SU-DHL-6 (cell line): ENCODE measurements at regions not wholly inside any gene's neighbourhood (a gene's known extent, or its start where the extent isn't known, plus 50 kb on each side); places are given as distances from the start of the nearest gene placed in this dataset.
"Not testable (repeated sequence)": the region's sequence is repeated elsewhere in the genome, so short reads cannot be mapped to it uniquely, and the experiment has no call there.

ENCODE experiments used
- H2AFZ ChIP-seq: fragments of 200-600 bp; sonication (generic); 2 replicates; pipeline ENCODE4 v1.6.1; 2014; ENCODE audit warnings: low read depth, mild to moderate bottlenecking, moderate library complexity, mixed read lengths, antibody characterized with exemption, low read length; ENCODE audit not compliant: severe bottlenecking
- H3F3A ChIP-seq: fragments of 200-600 bp; shearing (Covaris generic); 2 replicates; pipeline ENCODE4 v1.6.0; 2016; ENCODE audit warnings: antibody characterized with exemption, mild to moderate bottlenecking; ENCODE audit not compliant: insufficient read depth
- H3K27ac ChIP-seq: fragments of 200-600 bp; sonication (generic); 2 replicates; pipeline ENCODE4 v1.5.1; 2016; ENCODE audit warnings: low read depth, mild to moderate bottlenecking, low read length, moderate library complexity, mixed read lengths
- H3K27me3 ChIP-seq: fragments of 200-600 bp; sonication (generic), shearing (Covaris generic); 2 replicates; pipeline ENCODE4 v1.6.0; 2014; ENCODE audit warnings: mild to moderate bottlenecking, low read length
- H3K36me3 ChIP-seq: fragments of 200-600 bp; sonication (generic); 2 replicates; pipeline ENCODE4 v1.6.1; 2014; ENCODE audit warnings: mild to moderate bottlenecking, low read length, mixed read lengths
- H3K4me2 ChIP-seq: fragments of 300-600, 200-600 bp; shearing (Covaris generic), sonication (generic); 2 replicates; pipeline ENCODE4 v1.6.0; 2014; ENCODE audit warnings: low read length, low read depth, mild to moderate bottlenecking; ENCODE audit not compliant: poor library complexity, severe bottlenecking
- H3K4me3 ChIP-seq: fragments of 200-600 bp; sonication (generic); 2 replicates; pipeline ENCODE4 v1.5.1; 2014; ENCODE audit warnings: antibody characterized with exemption, low read length, mild to moderate bottlenecking, mixed read lengths; ENCODE audit not compliant: insufficient read depth, poor library complexity, severe bottlenecking
- H3K79me2 ChIP-seq: fragments of 200-600 bp; sonication (generic); 2 replicates; pipeline ENCODE4 v1.6.1; 2014; ENCODE audit warnings: mild to moderate bottlenecking, low read length, moderate library complexity; ENCODE audit not compliant: insufficient read depth
- H3K9ac ChIP-seq: fragments of 200-600 bp; sonication (generic); 2 replicates; pipeline ENCODE4 v1.7.0; 2014; ENCODE audit warnings: mild to moderate bottlenecking, low read length
- H3K9me2 ChIP-seq: fragments of 200-600 bp; sonication (generic); replicated peaks from 2 replicates; pipeline ENCODE4 v1.6.1; 2014; ENCODE audit warnings: low read length; ENCODE audit not compliant: insufficient read depth
- H3K9me3 ChIP-seq: fragments of 200-600 bp; sonication (generic); 2 replicates; pipeline ENCODE4 v1.6.1; 2014; ENCODE audit warnings: low read length, mixed read lengths; ENCODE audit not compliant: insufficient read depth
- H4K20me1 ChIP-seq: fragments of 200-600 bp; sonication (generic); 2 replicates; pipeline ENCODE4 v1.6.1; 2014; ENCODE audit warnings: low read depth, mild to moderate bottlenecking, antibody characterized with exemption, low read length, moderate library complexity, mixed read lengths
- CTCF ChIP-seq: fragments of 200-600 bp; sonication (generic); IDR thresholded peaks from one replicate; pipeline ENCODE4 v1.5.1; 2017; ENCODE audit warnings: antibody characterized with exemption, mild to moderate bottlenecking, low read length, moderate library complexity; ENCODE audit not compliant: insufficient read depth, poor library complexity, severe bottlenecking
- EZH2phosphoT487 ChIP-seq: fragments of 200-600 bp; sonication (generic), shearing (Covaris generic); conservative IDR thresholded peaks from 2 replicates; pipeline ENCODE4 v1.6.1; 2018; ENCODE audit warnings: mild to moderate bottlenecking, antibody characterized with exemption, low read length, moderate library complexity, mixed read lengths

GRCh38 chr10:37442882-37443281 is 317.5 kb downstream of the ANKRD30A start:
- H3K27ac ChIP-seq: no peak overlapping the region
- no peaks in the 10 kb centered on the region for H3K9me3 ChIP-seq
- no peaks in the 10 kb centered on the region for H3K79me2 ChIP-seq
- no peak overlapping the region for H3K4me3 ChIP-seq
- TF ChIP-seq CTCF (no peak), EZH2phosphoT487 (no peak)
- no peaks in the 10 kb centered on the region for H3K36me3 ChIP-seq
- no peaks in the 10 kb centered on the region for H4K20me1 ChIP-seq
- no peak overlapping the region for H2AFZ ChIP-seq
- no peaks in the 10 kb centered on the region for H3K9me2 ChIP-seq
- no peaks in the 10 kb centered on the region for H3K27me3 ChIP-seq
- no peak overlapping the region for H3K4me2 ChIP-seq
- no peak overlapping the region for H3K9ac ChIP-seq
- H3F3A ChIP-seq: no peaks in the 10 kb centered on the region

GRCh38 chr10:37441224-37441623 is 315.8 kb downstream of the ANKRD30A start:
- H2AFZ ChIP-seq, H3K36me3 ChIP-seq, H4K20me1 ChIP-seq, H3K4me2 ChIP-seq, H3K9me3 ChIP-seq, H3K9ac ChIP-seq, H3K9me2 ChIP-seq, H3K27ac ChIP-seq, H3K79me2 ChIP-seq, H3F3A ChIP-seq, H3K27me3 ChIP-seq, H3K4me3 ChIP-seq: not testable (repeated sequence)

- Histone ChIP-seq H3K9ac (no peak overlapping the region), H3K9me3 (no peaks in the 10 kb centered on the region), H3K27ac (no peak overlapping the region), H3K4me2 (no peak overlapping the region), H3K79me2 (no peaks in the 10 kb centered on the region), H3K9me2 (no peaks in the 10 kb centered on the region), H3K4me3 (no peak overlapping the region), H4K20me1 (no peaks in the 10 kb centered on the region), H3K36me3 (no peaks in the 10 kb centered on the region), H2AFZ (no peak overlapping the region), H3K27me3 (no peaks in the 10 kb centered on the region), H3F3A (no peaks in the 10 kb centered on the region)
- TF ChIP-seq EZH2phosphoT487: no peak
- no peak for TF ChIP-seq CTCF
These were observed 314.4 kb downstream of the ANKRD30A start for GRCh38 chr10:37439826-37440225.

- Histone ChIP-seq H3K9me2 (no peaks in the 10 kb centered on the region), H3K4me3 (no peak overlapping the region), H3K36me3 (no peaks in the 10 kb centered on the region), H3F3A (no peaks in the 10 kb centered on the region), H2AFZ (no peak overlapping the region), H4K20me1 (no peaks in the 10 kb centered on the region), H3K9ac (no peak overlapping the region), H3K27ac (no peak overlapping the region), H3K79me2 (no peaks in the 10 kb centered on the region), H3K9me3 (no peaks in the 10 kb centered on the region), H3K4me2 (no peak overlapping the region), H3K27me3 (no peaks in the 10 kb centered on the region)
- TF ChIP-seq CTCF (no peak), EZH2phosphoT487 (no peak)
These were observed 311.0 kb downstream of the ANKRD30A start for GRCh38 chr10:37436357-37436756.
